CD4-positive, alpha-beta T cell treated with Interleukin-4 for 1 hour (primary cell): ENCODE measurements at regions not wholly inside any gene's neighbourhood (a gene's known extent, or its start where the extent isn't known, plus 50 kb on each side); places are given as distances from the start of the nearest gene placed in this dataset.

Experiments used
- DNase-seq, 2 donors: peaks; one replicate each; pipeline ENCODE4 v3.0.0-alpha.2; 2020 to 2022

DNA sequence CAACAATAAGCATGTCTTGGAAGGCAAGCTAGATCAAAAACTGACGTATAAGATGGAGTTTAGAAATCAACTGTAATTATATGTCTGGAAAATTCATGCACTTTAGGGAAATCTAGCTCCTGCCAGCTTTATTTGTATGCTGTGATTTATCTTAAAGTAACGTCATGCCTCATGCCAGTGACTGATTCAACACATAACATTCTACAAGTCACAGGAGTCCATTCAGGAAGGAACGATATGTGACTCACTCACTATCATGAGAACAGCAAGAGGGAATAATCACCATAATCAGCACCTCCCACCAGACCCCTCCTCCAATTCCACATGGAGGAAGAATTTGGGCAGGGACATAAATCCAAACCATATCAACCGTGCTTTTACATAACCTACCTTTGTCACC is 682.4 kb upstream of the ADAMTS5 start:
- no peak for DNase-seq

DNA sequence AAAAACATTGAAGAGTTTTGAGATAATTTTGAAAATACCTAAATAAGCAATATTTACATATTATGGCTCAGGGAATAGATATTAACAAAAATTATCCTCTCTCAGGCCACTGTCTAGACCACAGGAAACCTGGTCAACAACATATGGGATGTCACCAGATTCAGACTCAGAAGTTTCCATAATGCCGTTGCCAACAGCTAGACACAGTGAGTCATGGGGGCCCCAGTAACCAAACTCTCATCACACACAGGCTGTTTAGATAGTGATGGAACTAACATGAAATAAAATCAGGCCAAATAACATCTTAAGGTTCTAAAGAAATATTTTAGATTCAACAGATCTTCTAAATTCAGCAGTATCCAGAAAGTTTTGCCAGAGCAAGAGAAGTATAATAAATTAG is 681.7 kb upstream of the ADAMTS5 start:
- DNase-seq: no peak

DNA sequence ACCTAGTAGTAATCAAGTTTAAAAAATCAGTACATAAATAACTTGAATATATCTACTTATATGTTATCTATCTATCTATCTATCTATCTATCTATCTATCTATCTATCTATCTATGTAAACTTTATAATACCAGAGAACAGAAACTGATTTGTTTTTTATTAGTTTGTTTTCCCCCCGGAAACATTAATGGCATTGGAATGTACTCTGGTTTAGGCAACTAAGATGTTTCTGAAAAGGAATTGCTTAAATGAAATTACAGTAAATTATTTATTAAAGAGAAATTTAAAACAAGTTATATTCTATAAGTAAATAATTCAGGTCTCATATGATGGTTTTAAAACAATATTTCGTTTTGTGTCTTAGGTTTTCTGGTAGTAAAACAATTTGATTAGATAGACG is 681.0 kb upstream of the ADAMTS5 start:
- DNase-seq: no peak

DNA sequence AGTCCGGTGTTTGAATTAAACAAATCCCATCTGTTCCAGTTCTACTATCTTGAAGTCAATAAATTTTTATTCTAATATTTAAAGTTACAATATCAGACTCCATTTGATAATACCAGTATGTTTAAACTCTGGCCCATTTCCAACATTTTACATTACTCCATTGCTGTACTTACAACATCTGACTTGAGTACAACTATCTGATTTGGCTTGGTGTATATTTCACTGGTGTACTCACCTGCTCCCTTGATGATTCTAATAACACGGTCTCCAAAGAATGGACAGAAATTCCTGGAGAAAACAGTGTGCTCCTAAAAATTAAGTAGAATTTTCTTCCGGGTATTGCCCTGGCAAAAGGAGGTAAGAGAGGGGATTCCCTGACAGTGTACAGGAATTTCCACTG is 680.5 kb upstream of the ADAMTS5 start:
- DNase-seq: no peak

DNA sequence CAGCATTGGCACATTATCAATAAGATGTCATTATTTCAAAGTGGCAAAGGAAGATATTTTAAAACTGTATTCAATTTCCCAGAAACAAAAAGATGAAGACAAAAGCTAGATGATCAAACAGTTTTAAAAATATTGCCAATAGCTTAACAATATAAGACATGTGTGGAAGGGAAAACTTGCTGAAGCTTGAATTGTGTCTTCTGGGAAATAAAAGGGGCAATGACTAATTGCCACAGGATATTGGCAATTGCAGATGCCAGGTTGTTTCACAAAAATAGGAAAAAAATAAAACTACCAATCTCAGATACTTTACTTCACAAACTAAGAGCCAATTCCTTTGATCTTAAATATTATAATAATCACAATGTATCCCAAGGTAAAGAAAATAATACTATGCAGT is 679.8 kb upstream of the ADAMTS5 start:
- no peak for DNase-seq

DNA sequence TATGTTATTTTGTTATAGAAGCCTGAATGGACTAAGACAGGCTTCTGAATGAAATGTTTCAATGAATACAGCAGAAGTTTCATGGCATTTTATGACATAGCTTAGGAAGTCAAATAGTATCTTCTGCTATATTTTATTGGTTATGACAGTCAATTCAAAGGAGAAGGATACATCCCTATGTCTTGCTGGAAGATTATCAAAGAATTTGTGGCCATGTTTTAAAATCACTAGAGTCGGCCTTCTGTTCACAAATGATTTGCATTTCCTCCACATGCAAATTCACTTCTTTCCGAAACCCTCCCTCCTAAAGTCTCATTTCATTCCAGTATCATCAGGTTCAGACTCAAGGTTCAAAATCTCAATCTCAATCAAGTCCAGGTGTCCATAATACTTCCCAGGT is 679.2 kb upstream of the ADAMTS5 start:
- DNase-seq: no peak

DNA sequence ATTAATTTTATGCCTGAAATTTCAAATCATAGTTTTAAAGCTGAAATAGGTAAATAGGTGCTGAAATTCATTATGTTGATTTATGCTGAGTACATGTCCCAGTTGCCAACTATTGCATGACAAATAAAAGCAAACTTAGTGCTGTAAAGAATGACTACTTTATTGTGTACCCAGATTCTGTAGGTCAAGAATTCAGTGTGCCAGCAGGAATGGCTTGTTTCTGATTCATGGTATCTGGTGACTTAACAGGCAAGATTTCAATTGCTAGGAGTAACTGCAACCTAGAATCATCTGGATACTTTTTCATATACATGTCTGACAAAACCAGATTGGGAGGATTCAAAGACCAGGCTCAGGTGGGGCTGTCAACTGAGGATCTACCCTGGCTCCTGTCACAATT is 678.4 kb upstream of the ADAMTS5 start:
- DNase-seq: no peak

DNA sequence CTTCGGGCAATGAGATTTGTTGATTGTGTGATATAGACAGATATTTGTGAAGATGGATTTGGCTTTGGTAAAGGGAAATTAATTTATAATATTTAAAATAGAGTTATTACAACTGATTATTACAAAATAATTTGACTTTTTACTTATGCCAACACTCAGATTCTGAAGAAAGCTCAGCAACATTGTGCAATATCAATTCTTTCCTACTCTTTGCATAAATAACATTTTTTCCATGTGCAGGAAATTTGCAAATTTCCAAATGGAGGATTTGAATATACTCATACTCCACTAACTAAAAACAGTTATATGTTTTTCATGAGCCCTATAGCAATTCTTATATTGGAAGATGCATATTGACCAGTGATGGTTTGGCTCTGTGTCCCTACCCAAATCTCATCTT is 676.4 kb upstream of the ADAMTS5 start:
- no peak for DNase-seq

DNA sequence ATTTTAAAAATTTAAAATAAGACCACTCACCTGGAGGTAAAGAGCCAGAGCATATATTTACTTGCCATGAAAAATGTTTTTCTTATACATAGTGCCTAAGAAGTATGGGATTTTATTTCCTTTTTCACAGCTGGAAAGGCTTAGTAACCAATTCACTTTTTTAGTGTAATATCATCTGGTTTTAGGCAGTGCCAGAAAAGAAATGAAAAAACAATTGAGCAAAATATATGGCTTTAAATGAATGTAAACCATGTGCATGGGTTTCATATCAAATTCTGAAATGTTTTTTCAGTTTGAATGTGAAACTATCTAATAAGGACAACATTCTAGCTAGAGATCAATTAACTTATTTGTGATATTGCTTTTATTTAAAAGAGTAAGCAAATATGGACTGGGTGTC is 672.4 kb upstream of the ADAMTS5 start:
- no peak for DNase-seq

DNA sequence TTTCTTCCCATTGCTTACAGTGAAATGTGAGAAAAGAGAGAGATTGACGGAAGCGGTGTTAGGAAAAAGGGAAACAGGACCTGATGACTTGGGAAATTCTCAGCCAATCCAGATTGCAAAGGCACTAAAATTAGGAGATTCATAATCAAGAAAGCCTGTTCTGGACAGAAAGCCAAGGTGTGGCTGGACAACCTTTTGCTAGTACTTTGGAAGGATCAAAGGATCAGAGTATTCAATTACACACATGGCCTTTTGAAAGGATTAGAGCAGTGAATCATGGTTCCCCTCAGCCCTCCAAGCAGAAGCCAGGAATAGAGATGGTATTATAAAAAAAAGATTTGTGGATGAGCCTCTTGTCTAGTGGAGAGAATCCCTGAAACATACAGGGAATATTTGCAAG is 669.8 kb upstream of the ADAMTS5 start:
- DNase-seq: no peak

DNA sequence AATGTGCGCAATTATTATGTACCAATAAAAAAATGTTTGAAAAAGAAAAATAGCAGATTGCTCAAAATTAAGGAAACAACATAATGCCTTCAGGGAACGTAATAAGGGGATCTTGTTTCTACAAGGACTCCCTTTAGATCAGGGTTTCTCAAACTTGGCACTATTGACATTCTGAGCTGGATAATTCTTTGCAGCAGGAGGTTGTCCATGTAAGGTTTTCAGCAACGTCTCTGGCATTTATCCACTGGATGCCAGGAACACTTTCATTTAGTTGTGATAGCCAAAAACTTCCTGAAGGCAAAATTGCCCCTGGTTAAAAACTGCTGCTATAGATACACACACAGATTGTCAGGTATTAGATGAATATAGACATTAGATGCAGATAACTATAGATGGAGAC is 666.7 kb upstream of the ADAMTS5 start:
- no peak for DNase-seq

DNA sequence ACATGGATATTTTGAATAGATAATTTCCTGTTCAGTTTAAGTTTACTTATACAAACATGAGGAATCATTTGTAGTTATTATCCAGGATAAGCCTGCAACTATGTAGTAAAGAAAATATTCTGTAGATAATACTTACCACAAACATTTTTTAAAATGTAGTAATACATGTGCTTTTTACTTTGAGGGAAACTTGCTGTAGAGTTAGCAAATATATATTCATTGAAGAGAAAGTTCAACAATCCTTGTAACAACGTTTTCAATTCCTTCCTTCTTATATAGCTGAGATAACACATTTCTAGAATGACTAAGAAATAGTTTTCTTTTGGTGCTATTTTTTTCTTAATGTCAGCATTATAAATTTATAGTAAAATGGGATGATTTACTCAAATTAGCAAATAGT is 664.6 kb upstream of the ADAMTS5 start:
- no peak for DNase-seq

DNA sequence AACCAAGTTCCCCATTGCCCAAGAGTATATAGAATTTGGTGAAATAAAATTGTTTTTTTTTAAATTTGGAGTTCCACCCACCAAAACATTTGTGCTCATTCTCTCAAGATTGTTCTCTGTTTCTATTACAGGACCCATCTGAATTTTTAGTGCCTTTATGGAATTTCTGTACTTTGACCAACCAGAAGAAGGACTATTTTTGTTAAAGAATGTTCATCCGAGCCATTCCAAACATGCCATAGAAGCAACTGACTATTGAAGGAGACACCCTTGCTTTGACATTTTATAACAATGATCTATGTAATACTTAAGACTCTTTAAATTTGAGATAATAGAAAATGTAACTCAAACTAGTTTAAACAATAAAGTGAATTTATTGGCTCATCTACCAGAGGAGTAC is 655.7 kb upstream of the ADAMTS5 start:
- no peak for DNase-seq

DNA sequence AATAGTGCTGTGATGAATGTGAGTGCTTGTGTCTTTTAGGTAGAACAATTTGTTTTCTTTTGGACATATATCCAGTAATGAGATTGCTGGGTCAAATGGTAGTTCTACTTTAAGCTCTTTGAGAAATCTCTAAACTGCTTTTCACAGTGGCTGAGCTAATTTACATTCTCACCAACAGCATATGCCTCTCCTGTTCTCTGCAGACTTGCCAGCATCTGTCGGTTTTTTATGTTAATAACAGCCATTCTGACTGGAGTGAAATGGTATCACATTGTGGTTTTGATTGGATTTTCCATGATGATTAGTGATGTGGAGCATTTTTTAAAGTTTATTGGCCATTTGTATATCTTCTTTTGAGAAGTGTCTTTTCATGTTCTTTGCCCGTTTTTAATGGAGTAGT is 647.3 kb upstream of the ADAMTS5 start:
- no peak for DNase-seq

DNA sequence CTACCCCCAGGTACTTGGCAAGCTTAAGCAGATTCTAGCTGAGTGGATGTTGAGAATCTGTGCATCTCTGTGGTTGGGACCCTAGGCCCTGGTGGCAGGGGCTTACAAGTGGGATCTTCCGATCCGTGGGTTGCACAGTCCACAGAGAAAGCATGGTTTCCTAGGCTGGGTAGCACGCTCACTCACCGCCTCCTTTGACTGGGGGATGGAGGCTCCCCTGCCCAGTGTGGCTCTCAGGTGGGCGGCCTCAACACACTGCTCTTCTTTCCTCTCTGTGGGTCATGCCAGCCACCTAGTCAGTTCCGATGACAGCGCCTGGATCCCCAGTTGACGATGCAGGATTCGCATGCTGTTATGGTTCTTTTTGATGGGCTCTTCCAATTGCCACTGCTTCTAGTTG is 639.5 kb upstream of the ADAMTS5 start:
- no peak for DNase-seq

DNA sequence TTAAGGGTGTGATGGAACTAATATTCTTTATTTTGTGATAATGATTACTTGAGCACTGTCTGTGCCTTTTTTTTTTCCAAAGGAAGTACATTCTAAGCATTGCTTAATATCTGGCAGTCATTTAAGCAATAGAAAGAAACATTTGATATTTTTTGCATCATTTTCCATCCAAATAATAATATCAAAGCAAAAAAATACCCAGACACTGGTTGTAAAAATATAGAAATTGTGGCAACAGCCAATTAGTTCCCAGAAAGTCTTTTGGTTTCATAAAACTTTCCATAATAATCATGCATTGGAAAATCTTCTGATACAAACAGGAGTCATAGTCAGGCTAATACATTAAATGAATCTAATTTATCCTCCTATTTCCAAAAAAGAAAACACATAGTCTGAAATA is 629.3 kb upstream of the ADAMTS5 start:
- no peak for DNase-seq

DNA sequence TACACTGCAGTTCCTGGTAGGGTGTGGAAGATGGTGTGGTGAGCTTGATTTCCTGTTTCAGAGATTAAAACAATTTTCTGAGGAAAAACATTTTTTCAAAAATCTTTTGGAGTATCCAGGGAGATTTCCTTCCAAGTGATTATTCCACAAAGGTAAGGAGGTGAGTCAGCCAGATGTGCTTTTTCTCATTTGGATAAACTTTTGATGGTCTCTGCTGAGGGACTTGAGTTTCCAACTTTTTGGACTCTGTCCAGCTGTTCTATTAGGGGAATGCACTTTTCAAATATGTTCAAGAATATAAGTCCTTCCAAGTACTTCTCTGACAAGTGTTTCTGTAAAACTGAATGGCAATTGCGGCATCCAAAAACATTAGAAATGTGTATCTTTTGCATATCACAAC is 628.8 kb upstream of the ADAMTS5 start:
- DNase-seq: no peak

DNA sequence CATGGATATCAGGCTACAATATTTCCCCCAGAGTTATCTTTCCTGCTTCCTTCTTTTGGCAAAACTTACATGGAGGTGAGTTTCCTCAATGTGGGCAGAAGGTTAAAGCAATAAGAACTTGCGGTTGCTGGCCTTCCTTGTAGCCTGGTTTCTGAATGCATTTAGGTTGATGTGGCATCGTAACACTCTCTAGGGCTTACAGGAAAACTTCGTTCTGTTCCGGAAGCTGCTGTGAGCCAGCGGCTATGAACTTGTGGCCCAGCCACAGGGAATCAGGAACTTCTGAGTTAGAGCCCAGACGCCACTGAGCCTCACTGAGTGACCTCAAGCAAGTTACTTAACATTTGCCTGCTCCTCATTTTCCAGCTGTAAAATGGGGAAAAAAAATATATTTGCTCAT is 623.4 kb upstream of the ADAMTS5 start:
- no peak for DNase-seq

DNA sequence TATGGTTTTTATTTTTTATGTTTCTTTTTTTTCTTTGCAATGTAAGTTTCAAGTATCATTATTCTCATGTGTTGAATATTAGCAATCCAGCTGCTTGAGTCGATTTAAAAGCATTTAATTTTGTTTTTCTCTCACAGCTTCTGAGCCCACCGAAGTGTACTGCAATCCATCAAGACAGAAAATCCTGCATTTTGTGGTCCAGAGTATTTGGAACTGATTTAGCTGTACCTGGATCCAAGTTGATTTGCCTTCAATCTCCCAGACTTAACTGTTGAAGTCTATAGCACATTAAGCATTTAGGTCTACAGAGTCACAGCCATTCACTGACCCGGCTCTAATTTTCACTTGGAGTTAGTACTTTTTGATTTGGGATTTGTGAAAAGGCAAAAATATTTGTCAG is 622.9 kb upstream of the ADAMTS5 start:
- no peak for DNase-seq

DNA sequence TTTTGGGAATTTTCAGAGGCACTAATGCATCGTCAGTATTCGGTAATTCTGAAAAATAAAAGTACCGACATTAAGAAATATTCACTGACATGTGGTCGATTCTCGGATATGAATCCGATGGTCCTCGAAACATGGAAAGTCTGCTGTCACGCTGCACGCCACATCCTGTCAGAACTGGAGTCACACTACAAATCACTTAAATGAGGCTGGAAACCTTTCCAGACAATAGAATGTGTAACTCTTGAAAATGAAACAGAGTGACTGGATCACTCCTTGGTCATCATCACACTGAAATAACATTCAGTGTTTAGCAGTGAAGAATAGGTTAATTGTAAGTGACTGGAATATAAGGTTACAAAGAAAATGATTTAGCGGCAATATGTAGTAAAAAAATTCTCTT is 620.1 kb upstream of the ADAMTS5 start:
- no peak for DNase-seq

DNA sequence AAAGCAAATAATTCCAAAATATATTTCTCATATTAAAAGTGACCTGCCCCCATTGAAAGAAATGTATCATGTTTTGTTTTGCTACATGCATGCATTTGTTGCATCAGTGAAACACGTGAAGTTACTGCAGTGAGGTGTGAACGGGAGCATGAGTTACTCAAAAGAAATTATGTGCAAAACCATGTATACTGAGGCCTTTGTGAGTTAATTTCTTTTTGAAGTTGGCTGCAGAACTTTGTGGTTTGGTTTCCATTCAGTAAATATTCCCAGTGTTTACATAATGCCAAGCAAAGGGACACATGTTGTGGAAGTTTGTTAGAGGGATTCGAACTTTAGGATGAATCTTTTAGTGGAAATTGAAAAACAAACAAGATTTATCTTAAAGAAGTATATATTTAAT is 619.4 kb upstream of the ADAMTS5 start:
- no peak for DNase-seq

DNA sequence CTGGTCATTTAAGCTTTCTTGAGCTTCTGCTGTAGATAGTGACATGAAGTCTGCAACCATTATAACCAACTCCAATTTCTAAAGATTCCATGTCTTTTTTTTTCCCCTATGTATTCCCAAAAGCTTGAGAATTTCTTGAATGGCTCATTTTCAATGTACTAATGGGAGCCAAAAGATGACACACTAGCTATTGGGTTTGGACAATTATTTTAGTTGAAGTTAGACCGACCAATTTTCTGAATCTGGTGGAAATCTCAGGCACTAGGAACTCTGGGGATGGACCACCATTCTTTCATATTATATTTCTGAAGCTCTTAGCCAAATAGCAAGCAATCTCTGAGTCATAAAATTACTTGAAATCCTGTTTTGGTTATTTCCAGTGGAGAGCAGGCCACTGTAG is 617.4 kb upstream of the ADAMTS5 start:
- DNase-seq: no peak

DNA sequence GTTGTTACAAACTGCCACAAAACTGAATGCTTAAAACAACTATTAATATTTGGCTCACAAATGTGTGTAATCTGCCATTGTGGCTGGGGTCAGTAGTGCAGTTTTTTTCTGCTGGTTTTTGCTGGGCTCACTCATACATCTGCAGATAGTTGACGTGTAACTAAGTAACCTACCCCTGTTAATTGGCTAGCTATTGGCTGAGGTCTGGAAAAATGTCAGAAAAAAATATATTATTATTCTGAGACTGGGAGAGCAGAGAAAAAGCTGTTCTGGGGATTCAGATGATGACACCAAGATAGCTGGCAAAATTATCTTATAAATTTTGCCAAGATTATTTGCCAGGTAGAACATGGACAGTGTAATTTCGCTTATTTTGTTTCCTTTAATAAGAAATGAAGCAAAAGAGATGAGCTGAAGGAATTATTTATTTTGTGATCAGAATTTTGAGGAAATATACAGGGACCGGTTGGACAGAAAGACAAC is 616.1 kb upstream of the ADAMTS5 start:
- DNase-seq: no peak

DNA sequence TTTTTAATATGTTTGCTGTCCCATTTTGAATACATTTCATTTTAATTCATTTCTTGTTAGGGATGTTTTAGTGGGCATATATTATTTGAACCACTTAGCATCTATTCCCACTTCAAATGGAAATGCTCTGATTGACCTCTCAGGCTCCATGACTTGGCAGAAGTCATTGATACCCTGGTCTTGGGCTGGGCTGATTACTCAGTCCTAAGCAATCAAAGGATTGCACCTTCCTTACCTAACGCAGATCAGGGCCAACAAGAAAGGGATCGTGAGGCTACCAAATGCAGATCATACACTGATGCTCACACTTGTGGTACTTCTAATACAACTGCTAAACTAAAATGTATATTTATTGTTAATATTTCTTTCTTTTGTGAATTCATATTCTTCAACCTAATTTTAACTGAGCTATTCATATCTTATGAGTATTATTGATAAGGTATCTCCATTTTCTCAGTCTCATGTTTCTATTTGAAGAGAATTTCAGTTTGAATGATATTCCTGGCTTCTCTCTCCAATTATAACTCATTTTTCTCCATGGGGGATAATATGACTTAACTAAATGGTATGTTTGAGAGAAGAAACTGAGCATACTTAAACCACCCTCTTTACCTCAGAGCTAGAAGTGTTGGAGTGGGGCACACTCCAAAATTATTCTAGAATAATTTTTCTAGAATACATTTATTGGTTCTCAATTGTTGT is 615.5 kb upstream of the ADAMTS5 start:
- DNase-seq: no peak

DNA sequence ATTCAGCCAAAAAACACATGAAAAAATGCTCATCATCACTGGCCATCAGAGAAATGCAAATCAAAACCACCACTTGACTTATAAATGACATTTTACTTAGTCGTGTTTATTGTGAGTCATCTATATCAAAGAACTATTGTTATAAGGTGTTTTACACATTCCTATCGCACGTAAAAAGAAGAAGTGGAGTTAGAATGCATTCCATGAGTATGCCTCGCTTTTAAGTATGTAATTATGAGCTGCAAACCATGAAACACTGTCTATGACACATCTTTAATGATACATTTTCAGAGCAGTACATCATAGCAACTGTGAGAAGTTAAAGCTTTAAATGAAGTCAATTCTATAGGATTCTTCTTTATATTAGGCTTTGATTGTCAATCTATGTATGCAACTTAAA is 614.3 kb upstream of the ADAMTS5 start:
- DNase-seq: no peak

DNA sequence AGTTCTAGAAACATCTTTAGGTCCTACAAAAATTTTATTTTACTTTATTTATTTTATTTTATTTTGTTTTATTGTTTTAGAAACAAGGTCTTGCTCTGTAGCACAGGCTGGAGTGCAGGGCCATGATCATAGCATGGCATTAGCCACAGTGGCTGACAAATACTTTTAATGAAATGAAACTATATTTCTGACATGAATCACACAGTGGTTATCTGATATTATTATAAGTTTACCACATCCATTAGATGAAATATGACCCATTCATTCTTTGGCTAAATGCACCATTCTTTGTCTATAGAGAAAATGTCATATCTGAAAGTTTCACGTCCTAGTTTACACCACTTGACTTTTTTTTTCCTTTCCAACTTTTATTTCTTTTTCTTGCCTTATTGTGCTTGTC is 613.4 kb upstream of the ADAMTS5 start:
- DNase-seq: no peak
